Vagina (tissue), 2 donors: ENCODE measurements at regions not wholly inside any gene's neighbourhood (a gene's known extent, or its start where the extent isn't known, plus 50 kb on each side); places are given as distances from the start of the nearest gene placed in this dataset.

Source experiments
- DNase-seq, 2 donors: peaks; one replicate each; pipeline ENCODE4 v3.0.0-alpha.2; 2017; ENCODE audit errors: extremely low spot score in 2 of 2
- H3K27ac ChIP-seq: fragments of 200-600 bp; sonication (generic); one replicate; pipeline ENCODE4 v1.5.1; 2019
- H3K27me3 ChIP-seq: fragments of 200-600 bp; sonication (generic); one replicate; pipeline ENCODE4 v1.5.1; 2019
- H3K36me3 ChIP-seq, 2 donors: fragments of 200-600 bp; sonication (generic); one replicate each; pipeline ENCODE4 v1.5.1; 2017 to 2019
- H3K4me1 ChIP-seq: fragments of 200-600 bp; sonication (generic); one replicate; pipeline ENCODE4 v1.5.1; 2019
- H3K4me3 ChIP-seq, 2 donors: fragments of 200-600 bp; sonication (generic); 1 replicate in 1 of 2; 2 replicates in 1 of 2; pipeline ENCODE4 v1.5.1; 2016 to 2019
- H3K9me3 ChIP-seq: fragments of 200-600 bp; sonication (generic); one replicate; pipeline ENCODE4 v1.5.1; 2019
- POLR2A ChIP-seq, 2 donors: fragments of 450-650 bp; IDR thresholded peaks; one replicate each; pipeline ENCODE4 v1.6.1; 2017; ENCODE audit warnings: antibody characterized with exemption in 2 of 2, mild to moderate bottlenecking in 2 of 2, moderate library complexity in 2 of 2
- POLR2AphosphoS5 ChIP-seq, 2 donors: sonication (generic); formaldehyde crosslinking; IDR thresholded peaks; one replicate each; pipeline ENCODE4 v1.9.0; 2017; ENCODE audit warnings: antibody characterized with exemption in 2 of 2, mild to moderate bottlenecking in 2 of 2, low read depth in 1 of 2; ENCODE audit not compliant: insufficient read depth in 1 of 2
- intact Hi-C: fragments of 100-400 bp; cut with DNase I; formaldehyde crosslinking; loops from one replicate; pipeline ENCODE4 v1.15.1; 2023
- TF ChIP-seq, protein P1 (sequence below), 3 experiments: fragments of 450-650 bp in 2 of 3; fragments of 200-600 bp in 1 of 3; sonication (generic) in 1 of 3; IDR thresholded peaks; one replicate each; pipeline ENCODE4 v1.5.1; 2017 to 2019; ENCODE audit warnings: antibody characterized with exemption in 3 of 3, mild to moderate bottlenecking in 2 of 3, moderate library complexity in 2 of 3

DNA sequence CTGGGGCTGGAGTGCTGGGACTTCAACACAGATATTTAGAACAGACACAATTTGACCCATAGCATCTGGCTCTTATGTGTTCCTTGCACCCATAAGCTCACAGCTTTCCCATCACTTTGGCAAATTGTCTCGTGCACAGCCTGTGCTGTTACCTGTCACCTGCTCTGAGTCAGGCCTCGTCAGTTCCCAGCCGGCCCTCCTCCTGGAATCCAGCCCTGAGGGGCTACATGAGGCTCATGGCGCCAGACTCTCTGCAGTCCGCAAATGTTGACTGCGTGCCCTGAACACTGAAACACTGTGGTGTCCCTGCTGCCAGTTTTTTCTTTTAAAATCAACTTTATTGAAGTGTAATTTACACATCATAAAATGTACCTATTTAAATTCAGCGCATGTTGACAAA, 65.4 kb upstream of the BZW1 start:
- H3K4me1 ChIP-seq = peaks cover 23% of the 10 kb centered on the region
- no peaks in the 10 kb centered on the region for H3K27me3 ChIP-seq
- H3K4me3 ChIP-seq = no peak overlapping the region
- DNase-seq = no peak
- no peak overlapping the region for H3K27ac ChIP-seq
- intact Hi-C loops = no loop called here
- H3K36me3 ChIP-seq = no peaks in the 10 kb centered on the region
- H3K9me3 ChIP-seq = no peaks in the 10 kb centered on the region
- TF ChIP-seq POLR2A (IDR thresholded peaks at IDR 0.05) = no peak
- TF ChIP-seq POLR2AphosphoS5 (IDR thresholded peaks at IDR 0.05; ENCODE audit: insufficient read depth in 1 of 2, low read depth in 1 of 2) = no peak
- TF ChIP-seq, protein P1, sequence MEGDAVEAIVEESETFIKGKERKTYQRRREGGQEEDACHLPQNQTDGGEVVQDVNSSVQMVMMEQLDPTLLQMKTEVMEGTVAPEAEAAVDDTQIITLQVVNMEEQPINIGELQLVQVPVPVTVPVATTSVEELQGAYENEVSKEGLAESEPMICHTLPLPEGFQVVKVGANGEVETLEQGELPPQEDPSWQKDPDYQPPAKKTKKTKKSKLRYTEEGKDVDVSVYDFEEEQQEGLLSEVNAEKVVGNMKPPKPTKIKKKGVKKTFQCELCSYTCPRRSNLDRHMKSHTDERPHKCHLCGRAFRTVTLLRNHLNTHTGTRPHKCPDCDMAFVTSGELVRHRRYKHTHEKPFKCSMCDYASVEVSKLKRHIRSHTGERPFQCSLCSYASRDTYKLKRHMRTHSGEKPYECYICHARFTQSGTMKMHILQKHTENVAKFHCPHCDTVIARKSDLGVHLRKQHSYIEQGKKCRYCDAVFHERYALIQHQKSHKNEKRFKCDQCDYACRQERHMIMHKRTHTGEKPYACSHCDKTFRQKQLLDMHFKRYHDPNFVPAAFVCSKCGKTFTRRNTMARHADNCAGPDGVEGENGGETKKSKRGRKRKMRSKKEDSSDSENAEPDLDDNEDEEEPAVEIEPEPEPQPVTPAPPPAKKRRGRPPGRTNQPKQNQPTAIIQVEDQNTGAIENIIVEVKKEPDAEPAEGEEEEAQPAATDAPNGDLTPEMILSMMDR (IDR thresholded peaks at IDR 0.05) = no peak

GRCh38 chr2:200747668-200748618, 63.8 kb upstream of the BZW1 start:
- no peak for DNase-seq
- H3K4me3 ChIP-seq = no peak overlapping the region
- no peaks in the 10 kb centered on the region for H3K36me3 ChIP-seq
- no peaks in the 10 kb centered on the region for H3K9me3 ChIP-seq
- no peak overlapping the region for H3K27ac ChIP-seq
- peaks cover 7% of the 10 kb centered on the region for H3K4me1 ChIP-seq
- H3K27me3 ChIP-seq = no peaks in the 10 kb centered on the region
- TF ChIP-seq, protein P1 (IDR thresholded peaks at IDR 0.05) = no peak
- TF ChIP-seq POLR2AphosphoS5 (IDR thresholded peaks at IDR 0.05; ENCODE audit: insufficient read depth in 1 of 2, low read depth in 1 of 2) = no peak
- no peak for TF ChIP-seq POLR2A (IDR thresholded peaks at IDR 0.05)
- intact Hi-C loops = no loop called here

DNA sequence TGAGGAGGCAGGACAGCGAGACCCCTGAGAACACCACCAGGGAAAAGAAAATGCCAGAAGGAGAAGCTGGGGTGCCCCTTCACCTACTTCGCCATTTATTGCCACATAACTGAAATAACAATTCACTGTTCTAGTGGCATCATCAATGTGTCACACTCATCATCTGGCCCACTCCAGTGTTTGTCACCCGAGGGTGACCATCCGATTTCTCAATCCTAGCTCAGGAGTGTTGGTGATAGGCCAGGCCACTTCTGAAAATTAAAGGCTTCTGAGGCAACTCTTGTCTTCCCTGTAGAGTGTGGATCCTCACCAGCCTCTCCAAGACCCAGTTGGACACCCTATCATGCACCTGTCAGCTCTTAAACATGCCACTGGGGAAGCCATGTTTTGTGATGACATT, 62.9 kb upstream of the BZW1 start:
- intact Hi-C loops = no loop called here
- no peaks in the 10 kb centered on the region for H3K36me3 ChIP-seq
- no peak overlapping the region for H3K4me3 ChIP-seq
- DNase-seq = no peak
- no peak overlapping the region for H3K27ac ChIP-seq
- no peaks in the 10 kb centered on the region for H3K4me1 ChIP-seq
- H3K27me3 ChIP-seq = no peaks in the 10 kb centered on the region
- TF ChIP-seq POLR2AphosphoS5 (IDR thresholded peaks at IDR 0.05; ENCODE audit: insufficient read depth in 1 of 2, low read depth in 1 of 2) = no peak
- TF ChIP-seq POLR2A (IDR thresholded peaks at IDR 0.05) = no peak
- TF ChIP-seq, protein P1 (IDR thresholded peaks at IDR 0.05) = no peak
- no peaks in the 10 kb centered on the region for H3K9me3 ChIP-seq

DNA sequence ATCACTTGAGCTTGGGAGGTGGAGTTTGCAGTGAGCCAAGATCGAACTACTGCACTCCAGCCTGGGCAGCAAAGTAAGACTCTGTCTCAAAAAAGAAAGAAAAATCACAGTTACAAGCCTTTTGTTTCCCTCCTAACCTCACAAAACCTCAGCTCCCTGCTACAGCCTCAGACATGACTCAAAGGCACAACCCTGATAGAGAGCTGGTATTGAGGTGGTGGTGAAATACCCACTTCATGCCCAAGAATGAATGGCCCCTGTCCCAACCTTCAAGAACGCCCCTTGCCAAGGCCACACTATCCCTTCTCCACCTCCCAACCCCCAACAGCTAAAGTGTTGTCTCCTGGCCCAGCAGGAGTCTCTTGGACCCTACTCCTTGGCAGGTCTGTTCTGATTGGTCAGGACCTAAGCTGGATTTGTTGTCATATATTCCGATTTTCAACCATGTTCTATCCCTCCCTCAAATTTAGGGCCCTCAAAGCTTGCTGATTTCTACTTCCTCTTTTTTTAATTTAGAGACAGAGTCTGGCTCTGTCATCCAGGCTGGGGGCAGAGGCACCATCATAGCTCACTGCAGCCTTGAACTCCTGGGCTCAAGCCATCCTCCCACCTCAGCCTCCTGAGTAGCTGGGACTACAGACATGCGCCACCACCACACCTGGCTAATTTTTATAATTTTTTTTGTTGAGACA, 61.9 kb upstream of the BZW1 start:
- TF ChIP-seq POLR2AphosphoS5 (IDR thresholded peaks at IDR 0.05; ENCODE audit: insufficient read depth in 1 of 2, low read depth in 1 of 2) = no peak
- no peak for TF ChIP-seq POLR2A (IDR thresholded peaks at IDR 0.05)
- TF ChIP-seq, protein P1 (IDR thresholded peaks at IDR 0.05) = no peak
- Histone ChIP-seq H3K36me3 (no peaks in the 10 kb centered on the region), H3K4me3 (no peak overlapping the region), H3K27me3 (no peaks in the 10 kb centered on the region), H3K27ac (no peak overlapping the region), H3K4me1 (no peaks in the 10 kb centered on the region), H3K9me3 (no peaks in the 10 kb centered on the region)
- no peak for DNase-seq
- intact Hi-C loops = no loop called here
